Suppressor macrophage (primary cell): ENCODE measurements at regions not wholly inside any gene's neighbourhood (a gene's known extent, or its start where the extent isn't known, plus 50 kb on each side); places are given as distances from the start of the nearest gene placed in this dataset.

Experiments
- DNase-seq, 4 experiments: peaks; one replicate each; pipeline ENCODE4 v3.0.0-alpha.2; 2020 to 2022

GRCh38 chr2:163822033-163822432 lies 86.2 kb upstream of the FIGN start:
- DNase-seq, result no peak

DNA sequence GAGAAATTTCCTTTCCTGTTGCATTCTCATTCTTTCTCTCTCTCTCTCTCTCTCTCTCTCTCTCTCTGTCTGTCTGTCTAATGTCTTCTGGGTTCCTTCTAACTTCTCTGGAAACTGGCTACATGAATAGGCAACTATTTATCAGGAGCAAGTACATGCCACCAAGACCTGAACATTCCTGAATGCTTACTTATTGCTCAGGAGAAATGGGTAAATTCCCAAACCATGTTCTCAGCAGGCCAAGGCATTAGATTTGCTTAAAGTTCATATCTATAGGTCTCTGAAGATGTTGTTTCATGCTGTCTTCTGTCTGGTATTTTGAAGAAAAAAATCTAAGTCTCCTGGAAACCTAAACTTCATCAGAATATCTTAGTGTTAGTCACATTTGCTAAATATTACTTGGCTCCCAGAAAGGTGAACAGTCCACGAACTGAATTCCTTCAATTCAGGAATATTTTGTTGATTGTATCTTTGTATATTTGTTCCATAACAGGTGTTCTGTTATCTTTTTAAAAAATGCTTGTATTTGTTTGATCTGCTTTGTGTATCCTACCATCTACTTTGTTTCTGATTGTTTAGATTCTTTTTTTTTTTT lies 77.2 kb upstream of the FIGN start:
- no peak for DNase-seq

DNA sequence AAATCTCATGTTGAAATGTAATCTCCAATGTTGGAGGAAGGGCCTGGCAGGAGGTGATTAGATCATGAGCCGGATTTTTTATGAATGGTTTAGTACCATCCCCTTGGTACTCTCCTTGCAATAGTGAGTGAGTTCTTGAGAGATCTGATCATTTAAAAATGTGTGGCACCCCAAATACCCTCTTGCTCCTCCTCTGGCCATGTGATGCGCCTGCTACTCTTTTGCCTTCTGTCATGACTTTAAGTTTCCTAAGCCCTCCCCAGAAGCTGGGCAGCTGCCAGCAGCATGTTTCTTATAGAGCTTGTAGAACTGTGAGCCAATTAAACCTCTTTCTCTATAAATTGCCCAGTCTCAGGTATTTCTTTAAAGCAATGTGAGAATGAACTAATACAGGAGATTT lies 72.6 kb upstream of the FIGN start:
- no peak for DNase-seq

DNA sequence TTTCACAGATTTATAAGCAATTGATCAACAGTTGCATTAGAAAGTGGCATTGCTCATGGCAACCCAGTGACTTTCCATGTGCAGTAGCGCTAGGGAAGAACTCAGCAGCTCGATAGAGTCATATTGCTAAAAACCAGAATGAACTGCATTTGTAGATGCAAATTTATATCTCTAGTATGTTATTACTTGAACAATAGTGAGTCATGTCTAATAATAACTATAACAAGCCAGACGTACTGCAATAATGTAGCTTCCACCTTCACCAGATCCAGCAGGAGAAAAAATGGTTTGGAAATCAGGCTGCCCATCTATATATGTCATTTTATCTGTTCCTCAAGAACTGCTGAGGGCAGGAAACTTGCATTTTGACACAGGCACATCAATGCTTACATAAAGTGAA lies 66.5 kb upstream of the FIGN start:
- no peak for DNase-seq

DNA sequence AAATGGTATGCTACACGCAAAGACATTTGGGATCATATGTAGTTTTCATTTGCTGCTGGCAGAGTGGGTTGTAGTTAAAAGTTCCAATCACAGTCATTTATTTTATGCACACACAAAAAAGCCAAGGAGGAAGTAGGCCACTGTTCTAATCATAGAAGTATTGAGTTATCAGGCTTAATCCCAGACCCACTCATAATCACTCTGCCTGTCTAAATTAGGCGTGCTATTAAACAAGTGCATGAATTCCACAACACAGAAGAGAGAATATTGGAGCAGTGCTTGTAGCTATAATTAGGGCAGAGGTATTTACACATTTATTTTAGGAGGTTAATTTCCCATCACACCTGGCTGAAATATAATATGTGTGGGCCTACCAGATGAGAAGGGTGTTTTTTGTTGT lies 65.7 kb upstream of the FIGN start:
- no peak for DNase-seq

DNA sequence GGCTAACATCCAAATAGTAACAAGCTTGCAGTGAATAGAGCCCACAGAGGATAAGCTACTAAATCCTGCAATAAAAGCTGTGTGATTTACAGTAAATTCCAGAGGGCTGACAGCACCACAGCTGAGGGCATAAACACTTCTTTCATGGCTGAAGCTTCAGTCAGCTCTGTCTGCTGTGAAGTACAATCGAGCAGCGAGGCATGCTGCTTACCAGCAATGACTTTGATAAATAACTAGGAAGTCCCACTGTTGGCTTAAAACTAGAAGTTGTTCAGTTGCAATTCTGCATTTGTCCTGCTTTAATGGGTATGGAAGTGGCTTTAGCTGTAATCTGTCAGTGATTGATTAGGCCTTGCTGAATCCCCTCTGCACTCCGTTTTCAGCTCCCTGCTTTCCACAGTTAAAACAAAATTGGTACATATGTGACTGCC lies 65.2 kb upstream of the FIGN start:
- DNase-seq, result no peak

DNA sequence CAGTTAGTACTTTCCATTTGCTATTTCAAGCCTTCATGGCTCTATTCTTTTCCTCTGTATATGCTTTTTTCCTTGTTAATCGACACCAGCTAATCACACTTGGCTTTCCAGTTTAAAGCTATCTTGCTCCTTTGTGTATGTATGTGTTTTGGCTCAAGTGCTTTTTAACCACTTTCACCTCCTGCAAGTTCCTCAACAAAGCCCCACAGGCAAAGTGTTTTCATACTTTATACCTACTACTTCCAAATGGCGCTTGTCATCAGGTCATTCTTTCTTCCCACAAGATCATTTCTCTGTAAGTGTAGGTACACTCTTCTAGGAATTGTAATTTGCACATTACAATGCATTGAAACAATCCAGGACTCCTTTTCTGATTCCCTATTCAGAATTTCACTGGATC lies 64.0 kb upstream of the FIGN start:
- no peak for DNase-seq

- DNase-seq, result no peak
Measured at GRCh38 chr2:163794635-163795034, 58.8 kb upstream of the FIGN start.
